ENCODE measurements at regions not wholly inside any gene's neighbourhood (a gene's known extent, or its start where the extent isn't known, plus 50 kb on each side); places are given as distances from the start of the nearest gene placed in this dataset.

DNA sequence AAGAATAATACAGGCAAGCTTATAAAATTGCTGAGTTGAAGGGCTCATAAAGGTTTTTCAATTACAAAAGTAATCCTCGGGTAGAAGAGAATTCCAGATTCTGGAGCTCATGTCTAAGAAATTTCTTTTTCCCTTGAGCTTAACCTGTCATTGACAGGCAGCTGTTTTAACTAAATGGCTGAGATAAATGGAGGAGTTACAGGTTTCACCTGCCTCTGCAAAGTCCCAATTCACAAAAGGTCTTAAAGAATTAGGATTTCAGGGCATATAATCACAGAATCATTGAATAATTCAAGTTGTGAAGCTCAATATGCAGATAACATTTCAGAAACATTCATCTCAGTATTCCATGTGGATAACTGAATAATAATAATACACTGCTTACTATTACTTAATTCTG lies 660.1 kb upstream of the NRSN1 start:
- Histone ChIP-seq H2AFZ (ENCODE audit: low read depth, low read length) (no peak overlapping the region), H3K27me3 (ENCODE audit: insufficient read depth, low read length, poor library complexity) (peaks cover 2% of the 10 kb centered on the region), H3K36me3 (ENCODE audit: insufficient read depth, low read length) (no peaks in the 10 kb centered on the region), H3K27ac (ENCODE audit: low read length) (no peak overlapping the region), H3K9ac (ENCODE audit: low read depth, low read length) (no peak overlapping the region), H3K79me2 (ENCODE audit: insufficient read depth, low read length) (no peaks in the 10 kb centered on the region), H3K4me3 (ENCODE audit: low read depth in 1 of 2, low read length in 2 of 2) (no peak overlapping the region), H4K20me1 (ENCODE audit: insufficient read depth, low read length) (no peaks in the 10 kb centered on the region), H3K4me2 (ENCODE audit: insufficient read depth, low read length) (no peak overlapping the region), H3K4me1 (ENCODE audit: insufficient read depth, low read length) (no peaks in the 10 kb centered on the region), H3K9me3 (ENCODE audit: insufficient read depth, low read length, severe bottlenecking) (no peaks in the 10 kb centered on the region)
- ATAC-seq (ENCODE audit: insufficient read depth, low read depth) (no peak), DNase-seq (no peak)
- TF ChIP-seq CTCF (IDR thresholded peaks at IDR 0.05; ENCODE audit: borderline replicate concordance, extremely low read depth, low read length, poor library complexity, severe bottlenecking), result no peak
- TF ChIP-seq EZH2 (IDR thresholded peaks at IDR 0.05; ENCODE audit: borderline replicate concordance, low read depth, low read length, severe bottlenecking), result no peak

DNA sequence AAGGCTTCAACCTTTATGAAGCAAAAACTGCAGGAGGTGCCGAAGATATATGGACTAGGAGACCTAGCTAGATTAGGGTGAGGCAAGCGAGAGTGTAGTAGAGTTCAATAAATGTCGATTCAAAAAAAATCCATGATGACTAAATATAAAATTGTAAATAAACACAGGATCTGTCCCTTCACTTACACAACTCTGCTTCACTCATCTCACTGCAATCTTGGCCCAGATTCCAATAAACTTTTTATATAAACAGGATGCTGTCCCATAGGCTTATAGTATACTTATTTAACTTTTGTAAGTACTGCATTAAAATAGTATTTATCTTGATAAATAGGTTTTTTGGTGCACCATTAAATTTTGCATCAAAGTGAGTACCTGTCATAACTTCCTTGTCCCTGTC lies 648.4 kb upstream of the NRSN1 start:
- Histone ChIP-seq H3K27me3 (ENCODE audit: insufficient read depth, low read length, poor library complexity) (no peaks in the 10 kb centered on the region), H4K20me1 (ENCODE audit: insufficient read depth, low read length) (no peaks in the 10 kb centered on the region), H3K9ac (ENCODE audit: low read depth, low read length) (no peak overlapping the region), H3K79me2 (ENCODE audit: insufficient read depth, low read length) (no peaks in the 10 kb centered on the region), H3K4me3 (ENCODE audit: low read depth in 1 of 2, low read length in 2 of 2) (no peak overlapping the region), H3K27ac (ENCODE audit: low read length) (no peak overlapping the region), H3K4me2 (ENCODE audit: insufficient read depth, low read length) (no peak overlapping the region), H3K36me3 (ENCODE audit: insufficient read depth, low read length) (no peaks in the 10 kb centered on the region), H3K4me1 (ENCODE audit: insufficient read depth, low read length) (no peaks in the 10 kb centered on the region), H3K9me3 (ENCODE audit: insufficient read depth, low read length, severe bottlenecking) (no peaks in the 10 kb centered on the region), H2AFZ (ENCODE audit: low read depth, low read length) (no peak overlapping the region)
- TF ChIP-seq EZH2 (IDR thresholded peaks at IDR 0.05; ENCODE audit: borderline replicate concordance, low read depth, low read length, severe bottlenecking), result no peak
- TF ChIP-seq CTCF (IDR thresholded peaks at IDR 0.05; ENCODE audit: borderline replicate concordance, extremely low read depth, low read length, poor library complexity, severe bottlenecking), result no peak
- ATAC-seq (ENCODE audit: insufficient read depth, low read depth) (no peak), DNase-seq (no peak)

DNA sequence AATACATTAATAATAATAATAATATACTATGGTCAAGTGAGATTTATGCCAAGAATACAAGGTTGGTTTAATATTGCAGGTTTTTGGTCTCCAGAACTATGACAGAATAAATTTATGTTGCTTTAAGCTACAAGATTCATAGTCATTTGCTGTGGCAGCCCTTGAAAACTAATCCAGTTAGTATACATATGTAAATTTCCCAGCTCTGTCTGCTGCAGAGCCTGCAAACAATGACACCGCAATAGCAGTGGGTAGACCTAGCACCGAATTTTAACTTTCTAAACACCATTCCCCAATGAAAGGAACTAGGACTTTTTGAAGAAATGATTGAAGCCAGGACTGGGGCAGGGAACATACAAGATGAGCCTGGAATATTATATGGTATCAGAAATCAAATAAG lies 647.7 kb upstream of the NRSN1 start:
- no peaks in the 10 kb centered on the region for H3K27me3 ChIP-seq (ENCODE audit: insufficient read depth, low read length, poor library complexity)
- ATAC-seq (ENCODE audit: insufficient read depth, low read depth) (no peak), DNase-seq (no peak)
- H3K4me1 ChIP-seq (ENCODE audit: insufficient read depth, low read length), result no peaks in the 10 kb centered on the region
- no peak overlapping the region for H3K4me2 ChIP-seq (ENCODE audit: insufficient read depth, low read length)
- H3K27ac ChIP-seq (ENCODE audit: low read length), result no peak overlapping the region
- no peak overlapping the region for H3K9ac ChIP-seq (ENCODE audit: low read depth, low read length)
- TF ChIP-seq CTCF (IDR thresholded peaks at IDR 0.05; ENCODE audit: borderline replicate concordance, extremely low read depth, low read length, poor library complexity, severe bottlenecking) (no peak), EZH2 (IDR thresholded peaks at IDR 0.05; ENCODE audit: borderline replicate concordance, low read depth, low read length, severe bottlenecking) (no peak)
- H3K79me2 ChIP-seq (ENCODE audit: insufficient read depth, low read length), result no peaks in the 10 kb centered on the region
- H3K9me3 ChIP-seq (ENCODE audit: insufficient read depth, low read length, severe bottlenecking), result no peaks in the 10 kb centered on the region
- H4K20me1 ChIP-seq (ENCODE audit: insufficient read depth, low read length), result no peaks in the 10 kb centered on the region
- no peak overlapping the region for H2AFZ ChIP-seq (ENCODE audit: low read depth, low read length)
- no peaks in the 10 kb centered on the region for H3K36me3 ChIP-seq (ENCODE audit: insufficient read depth, low read length)
- H3K4me3 ChIP-seq (ENCODE audit: low read depth in 1 of 2, low read length in 2 of 2), result no peak overlapping the region

- Histone ChIP-seq H3K27me3 (ENCODE audit: insufficient read depth, low read length, poor library complexity) (no peaks in the 10 kb centered on the region), H3K79me2 (ENCODE audit: insufficient read depth, low read length) (no peaks in the 10 kb centered on the region), H3K4me3 (ENCODE audit: low read depth in 1 of 2, low read length in 2 of 2) (no peak overlapping the region), H3K9me3 (ENCODE audit: insufficient read depth, low read length, severe bottlenecking) (no peaks in the 10 kb centered on the region), H3K4me2 (ENCODE audit: insufficient read depth, low read length) (no peak overlapping the region), H3K9ac (ENCODE audit: low read depth, low read length) (no peak overlapping the region), H3K4me1 (ENCODE audit: insufficient read depth, low read length) (no peaks in the 10 kb centered on the region), H3K27ac (ENCODE audit: low read length) (no peak overlapping the region), H4K20me1 (ENCODE audit: insufficient read depth, low read length) (no peaks in the 10 kb centered on the region), H2AFZ (ENCODE audit: low read depth, low read length) (no peak overlapping the region), H3K36me3 (ENCODE audit: insufficient read depth, low read length) (no peaks in the 10 kb centered on the region)
- no peak for DNase-seq
- TF ChIP-seq CTCF (IDR thresholded peaks at IDR 0.05; ENCODE audit: borderline replicate concordance, extremely low read depth, low read length, poor library complexity, severe bottlenecking) (no peak), EZH2 (IDR thresholded peaks at IDR 0.05; ENCODE audit: borderline replicate concordance, low read depth, low read length, severe bottlenecking) (no peak)
- no peak for ATAC-seq (ENCODE audit: insufficient read depth, low read depth)
Observed at GRCh38 chr6:23483896-23484295, 642.1 kb upstream of the NRSN1 start.

Data from DND-41 (cell line).